ENCODE measurements at regions not wholly inside any gene's neighbourhood (a gene's known extent, or its start where the extent isn't known, plus 50 kb on each side); places are given as distances from the start of the nearest gene placed in this dataset.

DNA sequence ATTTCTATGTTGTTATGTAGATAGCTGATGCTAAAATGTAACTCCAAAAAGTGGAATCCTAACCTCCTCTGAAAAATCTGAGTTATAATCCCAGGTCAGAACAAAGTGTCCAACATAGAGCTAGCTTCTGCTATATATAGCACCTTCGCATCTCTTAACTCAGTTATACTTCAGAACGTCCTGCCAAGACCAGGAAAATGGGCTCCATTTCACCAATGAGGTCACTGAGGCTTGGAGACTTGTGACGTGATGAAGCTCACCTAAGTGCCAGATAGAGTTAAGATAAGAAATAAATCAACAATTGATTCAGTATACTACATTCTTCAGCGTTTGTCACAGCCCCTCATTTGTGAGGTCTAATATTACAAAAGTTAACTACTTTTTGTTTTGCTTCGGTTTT, 88.8 kb downstream of the KCTD12 start:
- TF ChIP-seq, protein P1, sequence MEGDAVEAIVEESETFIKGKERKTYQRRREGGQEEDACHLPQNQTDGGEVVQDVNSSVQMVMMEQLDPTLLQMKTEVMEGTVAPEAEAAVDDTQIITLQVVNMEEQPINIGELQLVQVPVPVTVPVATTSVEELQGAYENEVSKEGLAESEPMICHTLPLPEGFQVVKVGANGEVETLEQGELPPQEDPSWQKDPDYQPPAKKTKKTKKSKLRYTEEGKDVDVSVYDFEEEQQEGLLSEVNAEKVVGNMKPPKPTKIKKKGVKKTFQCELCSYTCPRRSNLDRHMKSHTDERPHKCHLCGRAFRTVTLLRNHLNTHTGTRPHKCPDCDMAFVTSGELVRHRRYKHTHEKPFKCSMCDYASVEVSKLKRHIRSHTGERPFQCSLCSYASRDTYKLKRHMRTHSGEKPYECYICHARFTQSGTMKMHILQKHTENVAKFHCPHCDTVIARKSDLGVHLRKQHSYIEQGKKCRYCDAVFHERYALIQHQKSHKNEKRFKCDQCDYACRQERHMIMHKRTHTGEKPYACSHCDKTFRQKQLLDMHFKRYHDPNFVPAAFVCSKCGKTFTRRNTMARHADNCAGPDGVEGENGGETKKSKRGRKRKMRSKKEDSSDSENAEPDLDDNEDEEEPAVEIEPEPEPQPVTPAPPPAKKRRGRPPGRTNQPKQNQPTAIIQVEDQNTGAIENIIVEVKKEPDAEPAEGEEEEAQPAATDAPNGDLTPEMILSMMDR (IDR thresholded peaks at IDR 0.05) = no peak
- no peak for TF ChIP-seq POLR2AphosphoS5 (IDR thresholded peaks at IDR 0.05)
